CD4-positive, alpha-beta memory T cell (primary cell): ENCODE measurements at regions not wholly inside any gene's neighbourhood (a gene's known extent, or its start where the extent isn't known, plus 50 kb on each side); places are given as distances from the start of the nearest gene placed in this dataset.

Experiments used
- CTCF ChIA-PET: fragments of 350-600 bp; sonication (Branson Sonifier 250); formaldehyde crosslinking; loops from one replicate; lab custom pipeline; 2021; ENCODE audit warnings: inconsistent platforms; ENCODE audit not compliant: partially characterized antibody; lab: Charles Lee
- POLR2A ChIA-PET: fragments of 350-600 bp; sonication (Branson Sonifier 250); formaldehyde crosslinking; loops from one replicate; lab custom pipeline; 2021; ENCODE audit not compliant: partially characterized antibody; lab: Charles Lee
- DNase-seq, 5 donors: peaks; one replicate each; pipeline versions ENCODE4 v3.0.0 to v3.0.0-alpha.2; 2020 to 2022; ENCODE audit warnings: mixed read lengths in 1 of 5
- H3K27ac ChIP-seq: one replicate; pipeline ENCODE4 v1.7.0; 2013; ENCODE audit warnings: low read depth, low read length
- H3K27me3 ChIP-seq: 2 replicates; pipeline ENCODE4 v1.7.0; 2013; ENCODE audit warnings: mild to moderate bottlenecking, low read length, moderate library complexity; ENCODE audit not compliant: insufficient read depth
- H3K36me3 ChIP-seq: 2 replicates; pipeline ENCODE4 v1.7.0; 2013; ENCODE audit warnings: mild to moderate bottlenecking, low read length, moderate library complexity; ENCODE audit not compliant: insufficient read depth
- H3K4me1 ChIP-seq: 2 replicates; pipeline ENCODE4 v1.7.0; 2013; ENCODE audit warnings: mild to moderate bottlenecking, low read length, moderate library complexity; ENCODE audit not compliant: insufficient read depth
- H3K4me3 ChIP-seq, 2 donors: one replicate each; pipeline ENCODE4 v1.7.0; 2013; ENCODE audit warnings: low read length in 2 of 2, mild to moderate bottlenecking in 1 of 2
- H3K9me3 ChIP-seq, 2 donors: one replicate each; pipeline ENCODE4 v1.7.0; 2013; ENCODE audit warnings: low read length in 2 of 2, control low read depth in 1 of 2; ENCODE audit not compliant: control insufficient read depth in 1 of 2
- H3K27ac Mint-ChIP-seq, 7 donors: one replicate each; pipeline ENCODE4 v1.8.0; 2020 to 2021; ENCODE audit warnings: mixed read lengths in 7 of 7, mild to moderate bottlenecking in 6 of 7, inconsistent platforms in 3 of 7, moderate library complexity in 3 of 7
- H3K27me3 Mint-ChIP-seq, 2 donors: one replicate each; pipeline ENCODE4 v1.8.0; 2020 to 2021; ENCODE audit warnings: mixed read lengths in 2 of 2
- H3K36me3 Mint-ChIP-seq, 2 donors: one replicate each; pipeline ENCODE4 v1.8.0; 2020 to 2021; ENCODE audit warnings: mixed read lengths in 2 of 2, inconsistent platforms in 1 of 2, mild to moderate bottlenecking in 1 of 2
- H3K4me1 Mint-ChIP-seq, 4 donors: one replicate each; pipeline ENCODE4 v1.8.0; 2020 to 2021; ENCODE audit warnings: mixed read lengths in 4 of 4, mild to moderate bottlenecking in 1 of 4
- H3K4me3 Mint-ChIP-seq, 8 donors: one replicate each; pipeline ENCODE4 v1.8.0; 2020 to 2021; ENCODE audit warnings: mixed read lengths in 8 of 8, mild to moderate bottlenecking in 7 of 8, moderate library complexity in 6 of 8, inconsistent platforms in 3 of 8
- H3K9me3 Mint-ChIP-seq, 8 donors: one replicate each; pipeline ENCODE4 v1.8.0; 2020 to 2021; ENCODE audit warnings: mixed read lengths in 8 of 8, mild to moderate bottlenecking in 5 of 8, inconsistent platforms in 3 of 8, moderate library complexity in 1 of 8
- intact Hi-C: fragments of 100-400 bp; cut with micrococcal nuclease; formaldehyde crosslinking; loops from one replicate; pipeline ENCODE4 v1.15.1; 2023

GRCh38 chr9:7382304-7382703 lies 417.3 kb downstream of the DMAC1 start:
- ChIA-PET CTCF (no interaction called here), POLR2A (no interaction called here)
- H3K27me3 Mint-ChIP-seq = peaks cover 3% of the 10 kb centered on the region in 2 donors
- H3K9me3 Mint-ChIP-seq = peaks cover 0 to 2% (median 0%) of the 10 kb centered on the region in 8 donors
- H3K36me3 Mint-ChIP-seq = no peaks in the 10 kb centered on the region
- H3K4me1 Mint-ChIP-seq = no peaks in the 10 kb centered on the region
- Histone ChIP-seq H3K36me3 (no peaks in the 10 kb centered on the region), H3K4me3 (no peak overlapping the region), H3K4me1 (no peaks in the 10 kb centered on the region), H3K27ac (no peak overlapping the region), H3K9me3 (no peaks in the 10 kb centered on the region), H3K27me3 (no peaks in the 10 kb centered on the region)
- intact Hi-C loops = no loop called here
- H3K4me3 Mint-ChIP-seq = no peak overlapping the region
- H3K27ac Mint-ChIP-seq = no peak overlapping the region
- DNase-seq = no peak

GRCh38 chr9:7377489-7377888 lies 422.1 kb downstream of the DMAC1 start:
- Histone ChIP-seq H3K36me3 (no peaks in the 10 kb centered on the region), H3K27ac (no peak overlapping the region), H3K4me3 (no peak overlapping the region), H3K27me3 (no peaks in the 10 kb centered on the region), H3K9me3 (no peaks in the 10 kb centered on the region), H3K4me1 (no peaks in the 10 kb centered on the region)
- H3K27ac Mint-ChIP-seq = no peak overlapping the region
- H3K4me3 Mint-ChIP-seq = no peak overlapping the region
- H3K27me3 Mint-ChIP-seq = no peaks in the 10 kb centered on the region
- no peaks in the 10 kb centered on the region for H3K4me1 Mint-ChIP-seq
- intact Hi-C loops = no loop called here
- CTCF ChIA-PET = no interaction called here
- DNase-seq = no peak
- POLR2A ChIA-PET = no interaction called here
- peaks cover 0 to 2% (median 0%) of the 10 kb centered on the region in 8 donors for H3K9me3 Mint-ChIP-seq
- H3K36me3 Mint-ChIP-seq = no peaks in the 10 kb centered on the region

- intact Hi-C loops = no loop called here
- Mint-ChIP-seq H3K27ac (no peak overlapping the region), H3K4me1 (no peaks in the 10 kb centered on the region)
Observed at GRCh38 chr9:7376833-7377232, 422.7 kb downstream of the DMAC1 start.

GRCh38 chr9:7376213-7376612 lies 423.4 kb downstream of the DMAC1 start:
- Mint-ChIP-seq H3K27ac (no peak overlapping the region), H3K4me3 (no peak overlapping the region), H3K4me1 (no peaks in the 10 kb centered on the region), H3K9me3 (peaks cover 0 to 2% (median 0%) of the 10 kb centered on the region in 8 donors), H3K27me3 (no peaks in the 10 kb centered on the region), H3K36me3 (no peaks in the 10 kb centered on the region)
- intact Hi-C loops = no loop called here
- Histone ChIP-seq H3K27me3 (no peaks in the 10 kb centered on the region), H3K27ac (no peak overlapping the region), H3K4me3 (no peak overlapping the region), H3K4me1 (no peaks in the 10 kb centered on the region), H3K9me3 (no peaks in the 10 kb centered on the region), H3K36me3 (no peaks in the 10 kb centered on the region)
- ChIA-PET POLR2A (no interaction called here), CTCF (no interaction called here)
- no peak for DNase-seq

More at GRCh38 chr9:7376833-7377232, 422.7 kb downstream of the DMAC1 start:
- ChIA-PET CTCF (no interaction called here), POLR2A (no interaction called here)
- Histone ChIP-seq H3K9me3 (no peaks in the 10 kb centered on the region), H3K27me3 (no peaks in the 10 kb centered on the region), H3K36me3 (no peaks in the 10 kb centered on the region), H3K27ac (no peak overlapping the region), H3K4me1 (no peaks in the 10 kb centered on the region), H3K4me3 (no peak overlapping the region)
- H3K9me3 Mint-ChIP-seq = peaks cover 0 to 2% (median 0%) of the 10 kb centered on the region in 8 donors
- no peak for DNase-seq
- no peak overlapping the region for H3K4me3 Mint-ChIP-seq
- H3K36me3 Mint-ChIP-seq = no peaks in the 10 kb centered on the region
- H3K27me3 Mint-ChIP-seq = no peaks in the 10 kb centered on the region

- intact Hi-C loops = no loop called here
- CTCF ChIA-PET = no interaction called here
- no peaks in the 10 kb centered on the region for H3K27me3 Mint-ChIP-seq
Observed at GRCh38 chr9:7375013-7375511, 424.5 kb downstream of the DMAC1 start.

GRCh38 chr9:7370988-7371387 lies 428.6 kb downstream of the DMAC1 start:
- CTCF ChIA-PET = no interaction called here
- Mint-ChIP-seq H3K4me1 (no peaks in the 10 kb centered on the region), H3K27ac (no peak overlapping the region), H3K27me3 (no peaks in the 10 kb centered on the region), H3K9me3 (no peaks in the 10 kb centered on the region), H3K36me3 (no peaks in the 10 kb centered on the region), H3K4me3 (no peak overlapping the region)
- Histone ChIP-seq H3K27me3 (no peaks in the 10 kb centered on the region), H3K27ac (no peak overlapping the region), H3K9me3 (no peaks in the 10 kb centered on the region), H3K4me3 (no peak overlapping the region), H3K4me1 (no peaks in the 10 kb centered on the region), H3K36me3 (no peaks in the 10 kb centered on the region)
- DNase-seq = no peak
- POLR2A ChIA-PET = no interaction called here
- intact Hi-C loops = no loop called here

More at GRCh38 chr9:7375013-7375511, 424.5 kb downstream of the DMAC1 start:
- H3K4me1 ChIP-seq = no peaks in the 10 kb centered on the region
- DNase-seq = no peak
- POLR2A ChIA-PET = no interaction called here
- no peaks in the 10 kb centered on the region for H3K36me3 ChIP-seq
- Mint-ChIP-seq H3K4me1 (no peaks in the 10 kb centered on the region), H3K9me3 (no peaks in the 10 kb centered on the region), H3K36me3 (no peaks in the 10 kb centered on the region), H3K27ac (no peak overlapping the region), H3K4me3 (no peak overlapping the region)
- H3K4me3 ChIP-seq = no peak overlapping the region
- H3K9me3 ChIP-seq = no peaks in the 10 kb centered on the region
- H3K27me3 ChIP-seq = no peaks in the 10 kb centered on the region
- no peak overlapping the region for H3K27ac ChIP-seq

- H3K36me3 ChIP-seq = no peaks in the 10 kb centered on the region
Observed at GRCh38 chr9:7370381-7370780, 429.2 kb downstream of the DMAC1 start.

GRCh38 chr9:7369384-7369821 lies 430.2 kb downstream of the DMAC1 start:
- H3K4me1 Mint-ChIP-seq = no peaks in the 10 kb centered on the region
- H3K27ac Mint-ChIP-seq = no peak overlapping the region
- DNase-seq = no peak
- no peaks in the 10 kb centered on the region for H3K27me3 Mint-ChIP-seq
- intact Hi-C loops = no loop called here
- Histone ChIP-seq H3K9me3 (no peaks in the 10 kb centered on the region), H3K27ac (no peak overlapping the region), H3K4me1 (no peaks in the 10 kb centered on the region), H3K4me3 (no peak overlapping the region), H3K27me3 (no peaks in the 10 kb centered on the region), H3K36me3 (no peaks in the 10 kb centered on the region)
- POLR2A ChIA-PET = no interaction called here
- H3K4me3 Mint-ChIP-seq = no peak overlapping the region
- no peaks in the 10 kb centered on the region for H3K9me3 Mint-ChIP-seq
- CTCF ChIA-PET = no interaction called here
- H3K36me3 Mint-ChIP-seq = no peaks in the 10 kb centered on the region

More at GRCh38 chr9:7370381-7370780, 429.2 kb downstream of the DMAC1 start:
- Mint-ChIP-seq H3K27me3 (no peaks in the 10 kb centered on the region), H3K4me1 (no peaks in the 10 kb centered on the region), H3K36me3 (no peaks in the 10 kb centered on the region), H3K9me3 (no peaks in the 10 kb centered on the region), H3K27ac (no peak overlapping the region), H3K4me3 (no peak overlapping the region)
- ChIA-PET POLR2A (no interaction called here), CTCF (no interaction called here)
- no peak overlapping the region for H3K4me3 ChIP-seq
- intact Hi-C loops = no loop called here
- H3K27me3 ChIP-seq = no peaks in the 10 kb centered on the region
- no peak for DNase-seq
- no peaks in the 10 kb centered on the region for H3K9me3 ChIP-seq
- no peaks in the 10 kb centered on the region for H3K4me1 ChIP-seq
- H3K27ac ChIP-seq = no peak overlapping the region
